Adrenal gland (tissue), 9 donors: ENCODE measurements at regions not wholly inside any gene's neighbourhood (a gene's known extent, or its start where the extent isn't known, plus 50 kb on each side); places are given as distances from the start of the nearest gene placed in this dataset.

ENCODE experiments used
- DNase-seq, 7 donors: peaks; one replicate each; pipeline ENCODE4 v3.0.0-alpha.2; 2019 to 2020
- H3K27ac ChIP-seq, 5 donors: fragments of 200-600 bp; sonication (generic) in 4 of 5; 1 replicate in 3 of 5; 2 replicates in 2 of 5; pipeline versions ENCODE4 v1.5.1 to v1.8.0; 2016 to 2020; ENCODE audit warnings: mild to moderate bottlenecking in 1 of 5
- H3K27me3 ChIP-seq: fragments of 200-600 bp; 2 replicates; pipeline ENCODE4 v1.8.0; 2021
- H3K36me3 ChIP-seq, 2 donors: fragments of 200-600 bp; replicated peaks in 1 of 2; 1 replicate in 1 of 2; 2 replicates in 1 of 2; pipeline versions ENCODE4 v1.5.1 to v1.8.0; 2018 to 2022
- H3K4me1 ChIP-seq, 2 donors: fragments of 200-600 bp; replicated peaks in 1 of 2; 1 replicate in 1 of 2; 2 replicates in 1 of 2; pipeline versions ENCODE4 v1.5.1 to v1.8.0; 2018 to 2021
- H3K4me3 ChIP-seq, 4 donors: fragments of 200-600 bp; sonication (generic) in 3 of 4; one replicate each; pipeline ENCODE4 v1.5.1; 2016 to 2018
- H3K9me3 ChIP-seq, 3 donors: fragments of 200-600 bp; sonication (generic) in 1 of 3; replicated peaks in 1 of 3; 1 replicate in 2 of 3; 2 replicates in 1 of 3; pipeline versions ENCODE4 v1.5.1 to v1.8.0; 2016 to 2021
- POLR2A ChIP-seq, 2 donors: fragments of 450-650 bp; IDR thresholded peaks; one replicate each; pipeline ENCODE4 v1.6.1; 2017; ENCODE audit warnings: antibody characterized with exemption in 2 of 2, mild to moderate bottlenecking in 2 of 2, moderate library complexity in 1 of 2
- WGBS, 4 donors: extraction: QIAGEN DNeasy Blood & Tissue Kit in 2 of 4; methylation state at CpG; one replicate each; pipeline versions ENCODE4 v1.1.5 to v1.1.7; 2013 to 2017; 5-methylcytosine and 5-hydroxymethylcytosine counted together
- intact Hi-C, 2 donors: fragments of 100-400 bp; cut with DNase I; formaldehyde crosslinking; loops; one replicate each; pipeline versions ENCODE4 v1.14.1 to v1.15.0; 2022 to 2023
- TF ChIP-seq, protein P1 (sequence below), 6 experiments: fragments of 450-650 bp in 4 of 6; fragments of 200-600 bp in 2 of 6; sonication (generic) in 1 of 6; IDR thresholded peaks; 1 replicate in 5 of 6; 2 replicates in 1 of 6; pipeline versions ENCODE4 v1.5.1 to v1.8.0; 2016 to 2021; ENCODE audit warnings: antibody characterized with exemption in 6 of 6, mild to moderate bottlenecking in 2 of 6, moderate library complexity in 1 of 6
- donor health status: healthy with polysubstance abuse.
- donor health status: Bipolar disorder and iron deficiency.
- donor health status: DM: yes; HTN: yes; CAD: no.
- donor health status: DM: no; HTN: no; CAD: no.
- donor health status: DM: no; HTN: no; CAD: no.

DNA sequence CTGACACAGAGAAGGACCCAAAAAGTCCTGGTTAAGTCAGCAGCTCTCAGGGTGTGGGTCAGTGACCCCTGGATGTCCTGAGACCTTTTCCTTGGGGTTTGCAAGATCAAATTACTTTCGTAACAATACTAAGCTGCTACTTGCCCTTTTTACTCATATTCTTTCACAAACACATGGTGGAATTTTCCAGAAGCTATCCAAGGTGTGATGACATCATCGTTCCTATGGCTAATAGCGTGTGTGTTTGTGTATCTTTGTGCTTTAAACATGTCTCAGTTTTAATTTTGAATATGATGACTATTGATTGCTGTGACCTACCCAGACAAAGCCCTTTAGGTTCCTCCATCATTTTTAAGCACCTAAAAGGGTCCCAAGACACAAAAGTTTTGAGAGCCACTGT lies 176.2 kb downstream of the PHETA1 start:
- intact Hi-C loops = no loop called here
- Histone ChIP-seq H3K27ac (no peak overlapping the region), H3K27me3 (peaks cover 13% of the 10 kb centered on the region)

DNA sequence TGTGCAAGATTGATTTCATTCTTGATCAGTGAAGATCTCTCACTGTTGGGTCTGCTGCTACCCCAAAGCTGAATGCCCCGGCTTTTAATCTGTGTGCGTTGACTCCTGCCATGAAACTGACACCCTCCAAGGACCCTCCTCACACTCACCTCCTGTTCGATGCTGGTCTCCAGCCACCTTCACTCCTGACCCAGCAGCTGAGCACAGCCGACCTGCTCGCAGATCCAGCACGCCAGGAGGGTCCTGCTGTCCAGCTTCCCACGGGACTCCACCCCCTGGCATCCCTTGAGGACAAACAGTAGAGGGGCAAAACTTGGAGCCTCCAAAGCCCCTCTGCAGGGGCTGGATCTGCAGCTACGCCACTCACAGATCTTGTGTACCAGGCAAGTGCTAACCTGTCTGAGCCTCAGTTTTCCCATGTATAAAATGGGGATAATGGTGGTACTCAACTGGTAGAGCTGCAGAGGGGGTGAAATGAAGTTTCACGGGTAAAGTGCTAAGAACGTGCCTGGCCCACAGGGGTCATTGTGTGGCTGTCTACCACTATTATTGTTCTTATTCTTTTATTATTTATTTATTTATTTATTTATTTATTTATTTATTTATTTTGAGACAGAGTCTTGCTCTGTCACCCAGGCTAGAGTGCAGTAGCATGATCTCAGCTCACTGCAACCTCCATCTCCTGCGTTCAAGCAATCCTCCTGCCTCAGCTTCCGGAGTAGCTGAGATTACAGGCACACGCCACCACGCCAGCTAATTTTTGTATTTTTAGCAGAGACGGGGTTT lies 178.0 kb downstream of the PHETA1 start:
- Histone ChIP-seq H3K4me3 (no peak overlapping the region), H3K27me3 (peaks cover 13% of the 10 kb centered on the region), H3K27ac (no peak overlapping the region), H3K36me3 (no peaks in the 10 kb centered on the region), H3K9me3 (no peaks in the 10 kb centered on the region), H3K4me1 (no peaks in the 10 kb centered on the region)
- no peak for DNase-seq
- intact Hi-C loops = no loop called here
- TF ChIP-seq, protein P1, sequence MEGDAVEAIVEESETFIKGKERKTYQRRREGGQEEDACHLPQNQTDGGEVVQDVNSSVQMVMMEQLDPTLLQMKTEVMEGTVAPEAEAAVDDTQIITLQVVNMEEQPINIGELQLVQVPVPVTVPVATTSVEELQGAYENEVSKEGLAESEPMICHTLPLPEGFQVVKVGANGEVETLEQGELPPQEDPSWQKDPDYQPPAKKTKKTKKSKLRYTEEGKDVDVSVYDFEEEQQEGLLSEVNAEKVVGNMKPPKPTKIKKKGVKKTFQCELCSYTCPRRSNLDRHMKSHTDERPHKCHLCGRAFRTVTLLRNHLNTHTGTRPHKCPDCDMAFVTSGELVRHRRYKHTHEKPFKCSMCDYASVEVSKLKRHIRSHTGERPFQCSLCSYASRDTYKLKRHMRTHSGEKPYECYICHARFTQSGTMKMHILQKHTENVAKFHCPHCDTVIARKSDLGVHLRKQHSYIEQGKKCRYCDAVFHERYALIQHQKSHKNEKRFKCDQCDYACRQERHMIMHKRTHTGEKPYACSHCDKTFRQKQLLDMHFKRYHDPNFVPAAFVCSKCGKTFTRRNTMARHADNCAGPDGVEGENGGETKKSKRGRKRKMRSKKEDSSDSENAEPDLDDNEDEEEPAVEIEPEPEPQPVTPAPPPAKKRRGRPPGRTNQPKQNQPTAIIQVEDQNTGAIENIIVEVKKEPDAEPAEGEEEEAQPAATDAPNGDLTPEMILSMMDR (IDR thresholded peaks at IDR 0.05) = no peak
- no peak for TF ChIP-seq POLR2A (IDR thresholded peaks at IDR 0.05)
- WGBS, 4 donors = 83 to 89% (median 84%) methylated on average over 15 of the region's 15 CpGs

More for the DNA sequence above, 176.2 kb downstream of the PHETA1 start:
- Histone ChIP-seq H3K9me3 (no peaks in the 10 kb centered on the region), H3K4me1 (no peaks in the 10 kb centered on the region), H3K4me3 (no peak overlapping the region), H3K36me3 (no peaks in the 10 kb centered on the region)
- DNase-seq = no peak
- no peak for TF ChIP-seq POLR2A (IDR thresholded peaks at IDR 0.05)
- TF ChIP-seq, protein P1 (IDR thresholded peaks at IDR 0.05) = no peak
- WGBS, 4 donors = 60 to 76% (median 73%) methylated on average over 3 of the region's 3 CpGs

DNA sequence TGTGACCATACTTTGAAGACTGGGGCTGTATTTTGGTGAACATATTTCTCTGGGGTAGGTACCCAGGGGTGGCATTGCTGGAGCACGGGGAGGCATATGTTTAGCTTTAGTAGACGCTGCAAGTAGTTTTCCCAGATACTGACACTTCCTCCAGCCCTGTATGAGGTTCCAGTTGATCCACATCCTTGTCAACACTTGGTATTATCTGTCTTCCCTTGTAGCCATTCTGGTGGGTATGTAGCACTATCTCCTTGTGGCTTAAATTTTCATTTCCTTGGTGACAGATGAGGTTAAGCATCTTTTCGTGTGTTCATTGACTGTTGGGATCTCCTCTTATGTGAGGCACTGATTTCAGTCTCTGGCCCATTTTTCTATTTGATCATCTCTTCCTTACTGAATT lies 179.1 kb downstream of the PHETA1 start:
- no peaks in the 10 kb centered on the region for H3K36me3 ChIP-seq
- intact Hi-C loops = no loop called here
- H3K4me3 ChIP-seq = no peak overlapping the region
- no peaks in the 10 kb centered on the region for H3K4me1 ChIP-seq
- no peaks in the 10 kb centered on the region for H3K9me3 ChIP-seq
- peaks cover 13% of the 10 kb centered on the region for H3K27me3 ChIP-seq
- no peak for DNase-seq
- no peak overlapping the region for H3K27ac ChIP-seq
- no peak for TF ChIP-seq POLR2A (IDR thresholded peaks at IDR 0.05)
- TF ChIP-seq, protein P1 (IDR thresholded peaks at IDR 0.05) = no peak
- WGBS, 4 donors = 79 to 91% (median 85%) methylated on average over 3 of the region's 3 CpGs

DNA sequence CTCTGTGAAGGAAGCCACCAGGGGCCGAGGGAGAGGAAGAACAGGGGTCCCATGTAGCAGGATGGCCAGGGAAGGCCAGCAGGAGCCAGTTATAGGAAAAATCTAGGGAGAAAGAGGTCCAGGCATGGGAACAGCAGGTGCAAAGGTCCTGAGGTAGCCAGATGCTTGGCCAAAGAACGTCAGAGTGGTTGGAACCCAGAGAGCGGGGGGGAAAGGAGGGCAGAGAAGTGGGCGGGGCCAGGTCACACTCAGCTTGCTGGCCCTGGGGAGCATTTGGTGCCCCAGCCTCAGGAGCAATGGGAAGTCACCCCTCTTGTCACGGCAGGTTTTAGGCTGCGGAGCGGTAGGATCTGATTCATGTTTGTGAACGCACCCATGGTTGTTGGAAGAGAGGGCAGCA lies 180.5 kb downstream of the PHETA1 start:
- Histone ChIP-seq H3K27ac (no peak overlapping the region), H3K4me3 (no peak overlapping the region), H3K4me1 (no peaks in the 10 kb centered on the region), H3K9me3 (no peaks in the 10 kb centered on the region), H3K36me3 (no peaks in the 10 kb centered on the region), H3K27me3 (peaks cover 13% of the 10 kb centered on the region)
- WGBS, 4 donors = 82 to 87% (median 87%) methylated on average over 8 of the region's 8 CpGs
- TF ChIP-seq POLR2A (IDR thresholded peaks at IDR 0.05) = no peak
- TF ChIP-seq, protein P1 (IDR thresholded peaks at IDR 0.05) = no peak
- no peak for DNase-seq
- intact Hi-C loops = no loop called here
